Kidney (tissue), 13 donors: ENCODE measurements at regions not wholly inside any gene's neighbourhood (a gene's known extent, or its start where the extent isn't known, plus 50 kb on each side); places are given as distances from the start of the nearest gene placed in this dataset.

Source experiments
- DNase-seq, 5 donors: peaks; one replicate each; pipeline ENCODE4 v3.0.0-alpha.2; 2013 to 2020
- FAIRE-seq: peaks from 2 replicates; lab custom pipeline; 2012; peaks lifted over from hg19 to GRCh38; lab: Jason Lieb, UNC
- H3K27ac ChIP-seq, 2 donors: one replicate each; pipeline ENCODE4 v1.7.0; 2013; ENCODE audit warnings: low read depth in 2 of 2, low read length in 2 of 2, inconsistent platforms in 1 of 2
- H3K27me3 ChIP-seq: one replicate; pipeline ENCODE4 v1.7.1; 2013; ENCODE audit warnings: low read length, inconsistent platforms; ENCODE audit not compliant: control insufficient read depth, insufficient read depth
- H3K36me3 ChIP-seq, 3 donors: one replicate each; pipeline versions ENCODE4 v1.7.0 to v1.7.1; 2013; ENCODE audit warnings: low read length in 3 of 3, control low read depth in 1 of 3, inconsistent platforms in 1 of 3; ENCODE audit not compliant: insufficient read depth in 3 of 3, control insufficient read depth in 2 of 3
- H3K4me1 ChIP-seq, 3 donors: one replicate each; pipeline versions ENCODE4 v1.7.0 to v1.7.1; 2013; ENCODE audit warnings: low read length in 3 of 3, inconsistent platforms in 1 of 3, low read depth in 1 of 3; ENCODE audit not compliant: control insufficient read depth in 2 of 3, insufficient read depth in 2 of 3
- H3K4me3 ChIP-seq, 3 donors: one replicate each; pipeline versions ENCODE4 v1.7.0 to v1.8.1; 2013; ENCODE audit warnings: low read length in 3 of 3, control low read depth in 1 of 3, inconsistent platforms in 1 of 3
- H3K9ac ChIP-seq, 3 donors: one replicate each; pipeline versions ENCODE4 v1.7.0 to v1.7.1; 2013; ENCODE audit warnings: low read length in 3 of 3, control low read depth in 1 of 3, inconsistent platforms in 1 of 3
- H3K9me3 ChIP-seq, 3 donors: one replicate each; pipeline versions ENCODE4 v1.7.0 to v1.7.1; 2013; ENCODE audit warnings: low read length in 3 of 3, control low read depth in 1 of 3, inconsistent platforms in 1 of 3; ENCODE audit not compliant: control insufficient read depth in 2 of 3, insufficient read depth in 1 of 3
- CTCF ChIP-seq: IDR thresholded peaks from 3 replicates; pipeline ENCODE4 v1.5.1; 2012; ENCODE audit warnings: mild to moderate bottlenecking, moderate library complexity, borderline replicate concordance; ENCODE audit not compliant: insufficient read depth; ENCODE audit errors: extremely low read depth
- intact Hi-C: fragments of 100-400 bp; cut with DNase I; formaldehyde crosslinking; loops from one replicate; pipeline ENCODE4 v1.11.1; 2022
- donor health status: control.
- donor health status: control.
- donor health status: control.
- donor health status: control.
- donor health status: control.
- donor health status: DM: yes; HTN: yes; CAD: no.
- donor health status: Normal renal cell carcinoma (clear cell type).

- no peak for FAIRE-seq
- Histone ChIP-seq H3K9me3 (no peaks in the 10 kb centered on the region), H3K4me1 (peaks cover 0 to 7% (median 0%) of the 10 kb centered on the region in 3 donors), H3K27ac (no peak overlapping the region), H3K4me3 (no peak overlapping the region), H3K27me3 (no peaks in the 10 kb centered on the region), H3K9ac (no peak overlapping the region), H3K36me3 (no peaks in the 10 kb centered on the region)
- no peak for DNase-seq
- intact Hi-C loops, result no loop called here
- TF ChIP-seq CTCF, result no peak
Measured at GRCh38 chr12:115101520-115101919, 417.5 kb upstream of the TBX3 start.

- H3K9me3 ChIP-seq, result no peaks in the 10 kb centered on the region
- TF ChIP-seq CTCF, result no peak
- FAIRE-seq, result no peak
- no peaks in the 10 kb centered on the region for H3K27me3 ChIP-seq
- no peak overlapping the region for H3K4me3 ChIP-seq
- peaks cover 0 to 2% (median 0%) of the 10 kb centered on the region in 3 donors for H3K4me1 ChIP-seq
- H3K36me3 ChIP-seq, result no peaks in the 10 kb centered on the region
- H3K9ac ChIP-seq, result no peak overlapping the region
- no peak overlapping the region for H3K27ac ChIP-seq
- DNase-seq, result no peak
- intact Hi-C loops, result no loop called here
Measured at GRCh38 chr12:115097416-115097815, 413.4 kb upstream of the TBX3 start.

- no peaks in the 10 kb centered on the region for H3K36me3 ChIP-seq
- no peak overlapping the region for H3K27ac ChIP-seq
- H3K27me3 ChIP-seq, result no peaks in the 10 kb centered on the region
- no peak for TF ChIP-seq CTCF
- H3K9ac ChIP-seq, result no peak overlapping the region
- no peak overlapping the region for H3K4me3 ChIP-seq
- DNase-seq, result peak in 1 of 5 donors; percentile 61
- no peaks in the 10 kb centered on the region for H3K4me1 ChIP-seq
- FAIRE-seq, result no peak
- intact Hi-C loops, result no loop called here
- H3K9me3 ChIP-seq, result no peaks in the 10 kb centered on the region
Measured at GRCh38 chr12:115096588-115097397, 412.8 kb upstream of the TBX3 start.
